BJ (cell line): ENCODE measurements at regions not wholly inside any gene's neighbourhood (a gene's known extent, or its start where the extent isn't known, plus 50 kb on each side); places are given as distances from the start of the nearest gene placed in this dataset.

Experiments
- CTCF ChIA-PET: fragments of 350-600 bp; formaldehyde crosslinking; extraction: SDS; loops from one replicate; lab custom pipeline; 2021; ENCODE audit warnings: antibody characterized with exemption, inconsistent platforms; lab: Yijun Ruan, JAX
- POLR2A ChIA-PET: fragments of 300-600 bp; sonication (Branson Sonifier 250); formaldehyde crosslinking; extraction: SDS; loops from one replicate; lab custom pipeline; 2021; ENCODE audit warnings: antibody characterized with exemption; lab: Charles Lee
- DNase-seq: peaks from one replicate; pipeline ENCODE4 v3.0.0-alpha.2; 2011; ENCODE audit warnings: low read depth
- H3K27me3 ChIP-seq: 2 replicates; pipeline ENCODE4 v1.6.0; 2011; ENCODE audit warnings: low read length; ENCODE audit not compliant: control insufficient read depth, insufficient read depth
- H3K36me3 ChIP-seq: 2 replicates; pipeline ENCODE4 v1.5.1; 2011; ENCODE audit warnings: low read length; ENCODE audit not compliant: control insufficient read depth, insufficient read depth
- H3K4me3 ChIP-seq: 2 replicates; pipeline ENCODE4 v1.5.1; 2011; ENCODE audit warnings: low read depth, mild to moderate bottlenecking, control low read depth, low read length
- CTCF ChIP-seq: IDR thresholded peaks from 2 replicates; pipeline ENCODE4 v1.5.1; 2011; ENCODE audit warnings: low read depth, mild to moderate bottlenecking, control low read depth, inconsistent platforms, low read length, moderate library complexity; ENCODE audit not compliant: insufficient read depth

GRCh38 chr4:19256823-19257222, 994.9 kb upstream of the SLIT2 start:
- Histone ChIP-seq H3K27me3 (no peaks in the 10 kb centered on the region; the same call in 1 of the 2 replicates), H3K4me3 (no peak overlapping the region), H3K36me3 (no peaks in the 10 kb centered on the region)
- POLR2A ChIA-PET = no interaction called here
- CTCF ChIA-PET = no interaction called here
- no peak for DNase-seq
- no peak for TF ChIP-seq CTCF

- ChIA-PET CTCF (no interaction called here), POLR2A (no interaction called here)
- Histone ChIP-seq H3K36me3 (no peaks in the 10 kb centered on the region), H3K4me3 (no peak overlapping the region), H3K27me3 (no peaks in the 10 kb centered on the region)
- TF ChIP-seq CTCF = no peak
- no peak for DNase-seq
Observed at GRCh38 chr4:19254486-19254885, 997.2 kb upstream of the SLIT2 start.

GRCh38 chr4:19248023-19248422, 1003.7 kb upstream of the SLIT2 start:
- Histone ChIP-seq H3K27me3 (no peaks in the 10 kb centered on the region), H3K36me3 (no peaks in the 10 kb centered on the region), H3K4me3 (no peak overlapping the region)
- CTCF ChIA-PET = no interaction called here
- no peak for DNase-seq
- TF ChIP-seq CTCF = no peak
- POLR2A ChIA-PET = no interaction called here

GRCh38 chr4:19241895-19242294, 1009.8 kb upstream of the SLIT2 start:
- Histone ChIP-seq H3K36me3 (no peaks in the 10 kb centered on the region), H3K27me3 (no peaks in the 10 kb centered on the region), H3K4me3 (no peak overlapping the region)
- POLR2A ChIA-PET = no interaction called here
- TF ChIP-seq CTCF = no peak
- DNase-seq = no peak
- CTCF ChIA-PET = no interaction called here

- no peak for DNase-seq
Observed at GRCh38 chr4:19239565-19239964, 1012.1 kb upstream of the SLIT2 start.

More at GRCh38 chr4:19239565-19239964, 1012.1 kb upstream of the SLIT2 start:
- POLR2A ChIA-PET = no interaction called here
- no peaks in the 10 kb centered on the region for H3K36me3 ChIP-seq
- no peak for TF ChIP-seq CTCF
- CTCF ChIA-PET = interaction anchor here (1.2 kb wide), 1 partner anchor 9 kb away, joined by 3 read pairs; no protein-coding TSS in a partner anchor
- H3K4me3 ChIP-seq = no peak overlapping the region
- no peaks in the 10 kb centered on the region for H3K27me3 ChIP-seq
